ELF-1 (cell line): ENCODE measurements at regions not wholly inside any gene's neighbourhood (a gene's known extent, or its start where the extent isn't known, plus 50 kb on each side); places are given as distances from the start of the nearest gene placed in this dataset.
"Not testable (repeated sequence)": the region's sequence is repeated elsewhere in the genome, so short reads cannot be mapped to it uniquely, and the experiment has no call there.

Experiments used
- DNase-seq: peaks from one replicate; pipeline ENCODE4 v3.0.0-alpha.2; 2016; ENCODE audit warnings: low read depth, low spot score

DNA sequence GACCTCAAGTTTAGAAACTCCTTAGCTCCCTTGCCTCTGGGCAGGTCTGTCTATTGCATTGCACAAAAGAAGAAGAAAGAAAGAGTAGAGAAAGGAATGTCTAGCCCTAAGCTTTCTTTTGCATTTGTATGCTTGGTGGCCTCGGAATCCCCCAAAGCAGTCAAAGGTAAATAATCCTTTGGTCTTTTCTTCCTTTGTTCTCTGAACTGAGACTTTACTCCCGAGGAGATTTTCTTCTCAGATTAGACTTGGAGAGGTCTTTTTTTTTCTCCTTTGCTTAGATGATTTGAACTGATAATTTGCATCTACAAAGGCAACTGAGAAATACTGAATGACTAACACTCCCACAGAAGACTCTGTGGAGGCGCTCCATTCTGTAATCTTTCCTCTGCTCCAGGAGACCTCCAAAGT is 93.2 kb downstream of the AKR1D1 start:
- DNase-seq: peak; percentile 94

DNA sequence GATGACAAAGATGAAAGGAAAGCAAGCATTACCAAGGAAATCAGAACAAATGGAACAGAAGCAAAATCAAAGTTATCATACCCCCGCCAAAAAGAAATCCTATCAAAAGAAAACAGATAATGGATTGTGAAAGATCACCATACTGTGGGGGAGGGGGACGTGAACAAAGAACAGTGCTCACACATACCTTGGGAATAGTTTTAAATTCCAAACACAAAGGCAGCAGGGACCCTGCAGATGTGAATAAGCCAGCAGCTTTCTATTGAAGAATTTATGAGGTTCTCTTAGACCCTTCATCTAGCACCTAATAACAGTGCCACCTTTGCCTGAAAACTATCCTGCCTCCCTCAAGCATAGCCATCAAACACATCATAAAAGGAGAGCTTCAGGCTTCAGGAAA is 94.0 kb downstream of the AKR1D1 start:
- DNase-seq: peak; percentile 36

DNA sequence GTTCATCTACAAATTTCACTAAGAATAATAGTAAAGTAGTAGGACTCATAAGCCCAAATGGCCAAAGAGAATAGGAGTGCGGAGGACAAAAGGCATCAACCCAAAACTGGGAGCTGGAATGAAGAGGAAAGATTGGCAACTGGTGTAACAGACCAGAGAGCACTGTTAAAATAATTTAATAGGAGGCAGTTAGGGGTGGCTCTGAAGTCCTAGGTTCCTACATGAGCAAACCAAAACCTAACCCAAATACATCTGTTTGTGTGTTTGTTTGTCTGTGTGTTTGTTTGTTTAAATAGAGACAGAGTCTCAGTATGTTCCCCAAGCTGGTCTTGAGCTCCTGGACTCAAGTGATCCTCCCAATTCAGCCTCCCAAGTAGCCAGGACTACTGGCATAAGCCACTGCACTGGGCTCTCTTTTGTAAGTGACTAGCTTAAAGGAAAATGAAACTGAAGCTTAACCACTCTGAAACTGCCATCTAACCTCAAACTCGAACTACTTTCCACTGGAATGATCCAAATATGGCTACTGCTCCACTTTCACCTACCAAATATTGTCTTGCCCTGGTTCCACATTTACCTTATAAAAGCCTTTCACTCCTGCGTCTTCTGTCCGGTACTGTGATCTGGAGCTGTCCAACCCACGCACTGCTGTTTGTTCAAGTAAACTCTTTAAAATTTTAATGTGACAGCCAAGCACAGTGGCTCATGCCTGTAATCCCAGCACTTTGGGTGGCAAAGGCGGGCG is 94.9 kb downstream of the AKR1D1 start:
- no peak for DNase-seq

DNA sequence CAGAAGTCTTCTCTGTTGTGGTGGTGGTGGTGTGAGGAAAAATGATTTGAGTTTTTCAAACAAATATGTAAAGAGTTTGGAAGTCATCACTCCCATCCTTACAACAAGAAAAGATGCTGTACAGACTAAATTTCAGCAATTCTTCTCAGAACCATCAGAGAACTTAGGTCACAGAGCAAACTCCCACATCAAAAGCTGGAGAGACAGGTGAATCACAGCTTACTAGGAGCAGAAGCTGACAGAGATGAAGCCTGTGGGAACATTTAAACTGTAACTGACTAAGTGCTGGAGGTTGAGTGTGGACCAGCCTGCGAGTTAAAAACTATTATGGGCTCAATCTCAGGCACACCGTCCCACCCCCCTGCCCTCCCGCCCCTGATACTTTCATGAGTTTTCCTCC is 97.3 kb downstream of the AKR1D1 start:
- no peak for DNase-seq

DNA sequence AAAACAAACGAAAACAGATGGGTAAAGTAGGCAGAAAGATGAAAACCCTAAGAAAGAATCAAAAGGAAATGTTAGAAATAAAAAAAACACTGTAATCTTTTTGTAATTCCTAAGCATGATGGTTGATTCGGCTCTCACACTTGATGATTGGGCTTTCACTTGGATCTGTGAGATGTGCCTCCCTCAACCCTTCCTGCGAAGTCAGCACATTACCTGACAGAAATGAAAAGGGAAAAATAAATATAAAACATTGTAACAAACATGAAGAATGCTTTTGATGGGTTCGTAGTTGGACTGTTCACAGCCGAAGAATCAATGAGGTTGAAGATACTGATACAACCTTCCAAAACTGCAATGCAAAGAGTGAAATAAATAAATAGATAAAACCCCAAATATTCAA is 99.8 kb downstream of the AKR1D1 start:
- DNase-seq: no peak

DNA sequence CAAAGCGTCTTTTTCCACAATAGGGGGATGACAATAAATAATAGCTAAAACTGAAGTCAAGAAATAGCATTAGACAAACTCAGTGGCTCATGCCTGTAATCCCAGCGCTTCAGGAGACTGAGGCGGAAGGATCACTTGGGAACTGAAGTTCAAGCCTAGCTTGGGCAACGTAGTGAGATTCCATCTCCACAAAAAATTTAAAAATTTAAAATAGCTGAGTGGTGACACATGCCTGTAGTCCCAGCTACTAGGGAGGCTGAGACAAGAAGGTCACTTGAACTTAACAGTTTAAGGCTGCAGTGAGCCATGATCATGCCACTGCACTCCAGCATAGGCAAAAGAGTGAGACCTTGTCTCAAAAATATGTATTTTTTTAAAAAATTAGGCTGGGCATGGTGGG is 107.9 kb downstream of the AKR1D1 start:
- DNase-seq: no peak

DNA sequence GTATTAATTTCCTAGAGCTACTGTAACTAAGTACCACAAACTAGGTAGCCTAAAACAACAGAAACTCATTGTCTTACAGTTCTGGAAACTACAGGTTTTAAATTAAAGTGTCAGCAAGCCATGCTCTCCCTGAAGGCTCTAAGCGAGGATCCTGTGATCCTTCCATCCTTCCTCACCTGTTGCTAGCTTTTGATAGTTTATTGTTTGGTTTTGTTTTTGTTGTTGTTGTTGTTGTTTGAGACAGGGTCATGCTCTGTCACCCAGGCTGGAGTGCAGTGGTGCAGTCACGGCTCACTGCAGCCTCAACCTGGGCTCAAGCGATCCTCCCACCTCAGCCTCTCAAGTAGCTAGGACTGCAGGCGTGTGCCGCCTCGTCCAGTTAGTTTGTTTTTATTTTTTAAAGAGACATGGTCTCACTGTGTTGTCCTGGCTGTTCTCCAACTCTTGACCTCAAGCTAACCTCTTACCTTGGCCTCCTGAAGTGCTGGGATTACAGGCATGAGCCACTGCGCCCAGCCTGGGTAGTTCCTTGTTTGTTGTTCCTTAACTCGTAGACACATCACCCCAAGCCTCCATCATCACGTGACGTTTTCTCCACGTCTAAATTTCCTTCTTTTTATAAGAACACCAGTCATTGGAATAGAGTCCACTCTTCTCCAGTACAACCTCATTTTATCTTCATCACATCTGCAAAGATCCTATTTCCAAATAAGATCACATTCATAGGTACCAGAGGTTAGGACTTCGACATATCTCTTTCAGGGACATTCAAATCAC is 109.1 kb downstream of the AKR1D1 start:
- no peak for DNase-seq

DNA sequence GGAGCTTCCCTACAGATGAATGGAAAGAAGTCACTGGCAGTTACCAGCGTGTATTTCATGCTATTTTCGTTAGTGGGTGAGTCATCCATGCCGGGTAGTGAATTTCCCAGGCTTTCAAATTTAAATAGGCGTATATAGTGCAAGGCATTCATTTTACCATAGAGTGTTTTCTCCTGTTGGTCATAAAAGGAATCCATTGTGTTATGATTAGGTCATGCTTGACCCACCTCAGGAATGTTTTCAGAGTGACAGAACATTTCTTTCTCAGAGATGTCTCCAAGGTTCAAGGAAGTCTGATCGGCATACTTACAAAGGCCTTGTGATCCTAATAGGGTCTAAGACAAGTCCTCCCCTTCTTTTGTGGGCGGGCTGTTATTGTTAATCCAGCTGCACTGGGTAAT is 110.7 kb downstream of the AKR1D1 start:
- DNase-seq: no peak

DNA sequence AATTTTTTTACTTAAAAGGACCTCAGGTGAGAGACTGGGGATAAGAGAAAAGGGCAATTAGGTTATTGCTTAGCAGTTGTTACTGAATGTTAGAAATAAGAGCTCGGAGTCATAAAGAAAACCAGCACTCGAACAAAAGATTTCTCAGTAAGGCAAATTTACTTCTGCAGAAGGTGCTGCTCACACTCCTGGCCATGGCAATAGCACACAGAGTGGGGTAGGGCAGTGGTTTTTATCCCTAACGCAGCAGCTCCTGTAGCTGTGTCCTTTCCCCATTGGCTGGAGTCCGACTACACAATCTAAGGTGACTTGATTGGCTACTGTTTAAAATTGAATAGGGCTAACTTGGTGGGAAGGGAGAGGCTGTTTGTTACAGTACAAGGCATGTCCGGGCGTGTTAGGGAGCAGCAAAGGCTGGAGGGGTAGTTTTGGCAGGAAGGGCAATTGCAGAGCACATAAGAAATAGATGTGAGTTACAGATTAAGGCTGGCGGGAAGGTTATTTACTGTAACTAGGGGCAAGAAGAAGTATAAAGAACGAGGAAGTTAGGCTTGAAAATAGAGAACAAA is 112.1 kb downstream of the AKR1D1 start:
- DNase-seq: no peak

DNA sequence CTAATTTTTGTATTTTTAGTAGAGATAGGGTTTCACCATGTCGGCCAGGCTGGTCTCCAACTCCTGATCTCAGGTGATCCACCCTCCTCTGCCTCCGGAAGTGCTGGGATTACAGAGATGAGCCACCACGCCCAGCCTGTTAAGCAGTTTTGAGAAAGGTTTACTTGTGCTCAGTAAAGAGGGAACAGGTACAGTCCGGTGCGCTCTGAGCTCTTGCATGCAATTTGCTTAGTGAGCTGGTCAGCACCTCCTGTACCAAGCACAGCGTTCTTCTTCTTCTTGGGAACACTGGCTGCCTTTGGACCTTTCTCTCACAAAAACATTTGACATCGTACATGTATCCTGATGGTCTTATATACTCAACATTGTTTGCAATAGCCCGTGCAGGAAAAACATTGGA is 118.3 kb downstream of the AKR1D1 start:
- DNase-seq: no peak

DNA sequence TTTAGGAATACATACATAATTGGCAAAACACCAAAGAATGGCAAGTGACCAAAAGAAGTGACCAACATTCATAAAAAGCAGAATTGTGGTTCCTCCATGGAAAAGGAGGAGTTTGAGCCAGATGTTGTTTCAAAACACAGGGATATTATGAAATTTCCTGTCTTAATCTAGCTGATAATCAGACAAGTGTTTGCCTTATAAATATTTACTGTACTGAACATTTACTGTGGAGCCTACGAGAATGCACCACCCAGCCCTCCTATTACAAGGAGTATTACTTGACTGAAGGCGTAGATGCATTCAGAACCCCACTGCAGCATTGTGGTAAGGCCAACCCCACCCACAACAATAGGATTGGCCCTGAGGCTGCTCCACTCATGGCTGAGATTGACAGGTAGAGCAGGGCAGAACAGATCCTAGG is 118.9 kb downstream of the AKR1D1 start:
- DNase-seq: peak; percentile 53

DNA sequence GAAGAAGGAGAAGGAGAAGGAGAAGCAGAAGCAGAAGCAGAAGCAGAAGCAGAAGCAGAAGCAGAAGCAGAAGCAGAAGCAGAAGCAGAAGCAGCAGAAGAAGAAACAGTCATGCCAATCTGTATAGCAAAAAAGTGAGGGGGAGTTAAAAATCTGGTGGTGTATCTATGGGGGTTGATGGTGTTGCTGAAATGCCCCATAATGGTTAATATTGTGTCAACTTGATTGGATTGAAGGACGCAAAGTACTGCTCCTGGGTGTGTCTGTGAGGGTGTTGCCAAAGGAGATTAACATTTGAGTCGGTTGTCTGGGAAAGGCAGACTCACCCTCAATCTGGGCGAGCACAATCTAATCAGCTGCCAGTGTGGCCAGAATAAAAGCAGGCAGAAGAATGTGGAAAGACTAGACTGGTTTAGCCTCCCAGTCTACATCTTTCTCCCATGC is 120.3 kb downstream of the AKR1D1 start:
- not testable (repeated sequence) for DNase-seq

DNA sequence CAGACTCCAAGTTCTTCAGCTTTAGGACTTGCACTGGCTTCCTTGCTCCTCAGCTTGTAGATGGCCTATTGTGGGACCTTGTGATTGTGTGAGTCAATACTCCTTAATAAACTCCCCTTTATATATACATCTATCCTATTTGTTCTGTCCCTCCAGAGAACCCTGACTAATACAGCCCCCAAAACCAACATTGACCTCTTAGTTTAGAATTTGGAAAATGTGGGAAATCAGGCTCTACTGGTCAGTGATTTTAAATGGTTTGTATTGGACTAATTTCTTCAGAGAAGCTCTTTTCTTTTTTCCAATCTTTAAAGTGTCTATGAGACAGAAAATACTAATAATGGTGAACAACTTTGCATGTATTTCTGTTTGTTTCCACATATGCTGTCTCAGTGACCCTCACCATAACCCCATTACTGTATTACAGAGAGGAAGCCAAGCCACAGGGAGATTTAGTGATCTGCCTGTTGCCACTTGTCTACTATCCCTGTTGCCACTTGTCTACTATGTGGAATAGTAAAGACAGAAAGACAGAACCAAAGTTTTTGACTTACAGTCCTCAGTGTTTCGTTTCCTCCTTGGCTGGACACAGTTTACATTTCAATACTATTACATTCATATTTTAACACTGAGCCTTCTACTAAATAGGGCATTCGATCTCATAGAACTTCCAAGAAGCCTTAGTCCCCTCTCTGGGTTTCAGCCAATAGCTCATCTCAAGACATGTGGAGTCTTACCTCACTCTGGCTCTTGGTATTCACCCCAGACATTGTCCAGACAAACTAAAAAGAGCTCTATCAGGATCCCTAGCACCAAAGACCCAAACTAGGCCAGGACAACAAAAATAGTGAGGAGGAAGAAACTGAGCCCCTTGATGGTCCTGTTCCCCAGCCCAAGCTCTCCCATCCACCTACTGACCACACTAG is 121.0 kb downstream of the AKR1D1 start:
- DNase-seq: no peak

DNA sequence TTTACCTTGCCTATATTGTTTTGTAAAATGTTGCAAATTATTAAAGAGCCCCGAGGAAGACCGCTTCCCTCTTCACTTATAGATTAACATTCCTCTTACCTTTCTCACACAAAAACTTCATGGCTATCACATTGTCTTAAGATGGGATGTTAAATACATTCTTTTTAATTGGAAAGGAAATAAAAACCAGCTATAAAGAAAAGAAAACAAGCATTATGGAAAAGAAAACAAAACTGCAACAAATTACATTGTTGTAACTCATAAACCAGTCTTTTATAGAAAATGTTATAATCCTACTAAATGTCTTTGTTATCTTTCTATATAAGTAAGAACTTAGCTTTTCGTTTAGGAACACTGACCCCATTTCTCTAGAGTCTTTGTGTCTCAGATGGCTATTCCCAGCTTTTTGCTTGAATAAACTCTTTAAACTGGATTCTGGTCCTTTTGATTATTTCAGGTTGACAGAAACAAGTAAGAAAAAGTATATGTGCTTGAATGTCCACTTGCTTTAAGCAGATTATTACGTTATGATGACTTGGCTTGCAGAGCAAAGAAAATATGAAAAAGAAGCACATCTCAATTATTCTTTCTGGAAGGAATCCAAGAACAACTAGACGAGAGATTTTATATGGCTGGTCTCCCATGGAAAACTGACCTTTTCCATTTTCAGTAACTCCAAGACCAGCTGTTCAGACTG is 128.2 kb downstream of the AKR1D1 start:
- DNase-seq: no peak

DNA sequence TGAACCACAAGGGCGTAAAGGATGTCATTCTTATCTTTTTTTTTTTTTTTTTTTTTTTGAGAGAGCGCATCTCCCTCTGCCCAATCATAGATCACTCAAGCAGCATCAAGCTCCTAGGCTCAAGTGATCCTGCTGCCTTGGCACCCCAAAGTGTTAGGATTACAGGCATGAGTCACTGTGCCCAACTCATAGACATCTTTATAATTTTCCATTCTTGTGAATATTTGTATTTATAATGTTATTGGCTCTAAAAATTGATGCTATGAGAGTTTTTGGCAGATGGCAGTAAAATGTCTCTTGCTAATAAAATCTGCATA is 128.7 kb downstream of the AKR1D1 start:
- DNase-seq: no peak

DNA sequence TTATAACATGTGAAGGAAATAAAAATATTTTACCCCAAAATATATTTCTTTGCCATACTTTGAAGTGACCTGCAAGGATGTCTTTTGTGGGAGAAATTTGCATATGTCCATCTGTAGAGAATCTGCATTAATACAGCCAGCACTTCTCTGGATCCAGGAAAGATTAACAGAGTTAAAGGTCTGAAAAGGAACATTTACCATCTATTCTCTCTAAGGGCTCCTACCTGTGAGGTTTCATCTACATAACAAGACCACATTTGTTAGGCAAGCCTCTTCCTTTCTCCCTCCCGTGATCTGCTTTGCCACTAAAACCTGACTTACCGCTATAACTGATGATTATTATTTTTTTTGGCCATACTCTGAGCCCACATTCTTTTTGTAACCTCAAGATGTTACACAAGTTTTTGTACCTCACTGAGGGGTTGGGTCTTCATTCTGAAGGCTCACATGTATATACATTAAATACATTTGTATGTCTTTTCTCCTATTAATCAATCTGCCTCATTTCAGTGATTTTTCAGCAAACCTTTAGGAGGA is 129.4 kb downstream of the AKR1D1 start:
- DNase-seq: no peak

DNA sequence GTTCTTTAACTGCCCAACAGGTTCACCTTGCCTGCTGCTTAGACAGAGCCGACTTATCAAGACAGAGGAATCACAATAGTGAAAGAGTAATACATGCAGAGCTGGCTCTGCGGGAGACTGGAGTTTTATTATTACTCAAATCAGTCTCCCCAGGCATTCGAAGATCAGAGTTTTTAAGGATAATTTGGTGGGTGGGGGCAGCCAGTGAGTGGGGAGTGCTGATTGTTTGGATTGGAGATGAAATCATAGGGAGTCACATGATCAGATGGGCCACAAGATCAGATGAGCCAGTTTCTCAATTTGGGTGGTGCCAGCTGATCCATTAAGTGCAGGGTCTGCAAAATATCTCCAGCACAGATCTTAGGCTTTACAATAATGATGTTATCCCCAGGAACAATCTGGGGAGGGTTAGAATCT is 131.3 kb downstream of the AKR1D1 start:
- DNase-seq: peak; percentile 54

DNA sequence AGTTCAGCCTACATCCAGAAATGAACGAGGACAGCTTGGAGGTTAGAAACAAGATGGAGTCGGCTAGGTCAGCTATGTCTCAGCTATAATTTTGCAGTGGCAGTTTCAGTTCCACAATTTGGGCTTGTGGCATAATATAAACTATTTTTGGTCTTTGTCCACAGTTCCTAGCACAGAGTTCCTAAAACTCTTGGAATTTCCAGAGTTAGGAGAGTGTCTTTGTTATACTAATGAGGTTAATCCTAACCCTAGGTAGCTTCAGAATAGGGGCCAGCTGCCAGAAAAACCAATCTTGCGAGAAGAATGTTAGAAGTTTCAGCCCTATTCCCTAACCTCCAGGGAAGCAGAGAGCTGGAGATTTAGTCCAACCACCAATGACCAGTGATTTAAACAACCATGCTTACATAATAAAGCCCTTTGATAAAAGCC is 131.9 kb downstream of the AKR1D1 start:
- DNase-seq: peak; percentile 23

DNA sequence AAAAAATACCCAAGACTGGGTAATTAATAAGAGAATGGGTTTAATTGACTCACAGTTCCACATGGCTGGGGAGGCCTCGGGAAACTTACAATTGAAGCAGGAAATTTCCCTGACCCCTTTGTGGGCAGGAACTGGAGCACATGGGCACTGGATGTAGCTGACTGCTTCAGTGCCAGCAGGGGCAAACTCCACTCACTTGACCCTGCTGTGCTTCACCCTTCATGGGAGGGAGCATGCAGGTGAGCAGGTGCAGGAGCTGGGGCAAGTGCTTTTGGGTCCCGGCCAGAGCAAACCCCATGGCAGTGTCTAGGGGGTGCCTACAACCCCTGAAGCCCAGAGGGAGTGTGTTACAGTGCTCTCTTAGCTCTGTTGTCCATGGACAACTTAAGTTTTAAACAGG is 132.6 kb downstream of the AKR1D1 start:
- DNase-seq: no peak

DNA sequence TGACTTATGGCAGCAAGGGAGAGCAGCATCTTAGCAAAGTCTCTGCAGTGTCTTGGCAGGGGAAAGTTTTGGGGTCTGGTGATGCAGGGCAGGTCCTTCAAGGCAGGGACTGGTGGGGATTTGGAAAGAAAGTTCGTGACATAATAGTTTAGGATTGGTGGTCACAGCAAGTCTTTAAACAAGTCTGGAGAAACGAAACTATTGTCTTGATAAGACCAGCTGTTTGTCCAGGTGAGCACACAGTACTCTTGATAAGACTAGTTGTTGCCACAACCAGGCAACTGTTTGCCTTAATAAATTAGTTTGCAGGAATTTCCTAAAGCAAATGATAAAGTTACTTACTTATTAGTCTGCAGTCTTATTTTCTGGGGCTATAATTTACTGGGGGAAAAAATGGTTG is 136.1 kb downstream of the AKR1D1 start:
- no peak for DNase-seq

DNA sequence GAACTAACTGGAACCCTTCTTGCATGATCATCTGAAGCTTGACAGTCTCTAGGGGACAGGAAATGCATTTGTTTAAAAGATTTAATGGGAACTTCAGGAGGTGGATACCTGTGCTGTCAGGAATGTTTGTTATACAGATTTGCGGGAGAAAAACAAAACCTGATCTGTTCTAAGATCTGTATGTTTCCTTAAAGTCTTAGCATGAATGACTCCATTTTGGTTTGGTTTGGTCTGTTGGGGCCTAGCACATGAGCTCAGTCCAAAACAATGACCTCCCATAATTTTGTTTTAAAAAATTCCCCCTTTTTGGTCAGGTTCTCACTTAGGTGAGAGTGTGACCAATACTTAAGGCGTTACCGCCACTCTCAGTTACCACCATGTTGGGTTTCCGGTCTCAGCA is 138.7 kb downstream of the AKR1D1 start:
- DNase-seq: no peak
